CD14-positive monocyte (primary cell): ENCODE measurements at regions not wholly inside any gene's neighbourhood (a gene's known extent, or its start where the extent isn't known, plus 50 kb on each side); places are given as distances from the start of the nearest gene placed in this dataset.

Experiments
- DNase-seq, 3 donors: peaks; one replicate each; pipeline ENCODE4 v3.0.0-alpha.2; 2011 to 2022
- H2AFZ ChIP-seq: 2 replicates; pipeline ENCODE4 v1.6.0; 2012; ENCODE audit warnings: mild to moderate bottlenecking, low read depth, low read length, inconsistent platforms; ENCODE audit not compliant: insufficient read depth, poor library complexity, severe bottlenecking
- H3K27ac ChIP-seq, 2 donors: 1 replicate in 1 of 2; 2 replicates in 1 of 2; pipeline ENCODE4 v1.5.1; 2012 to 2013; ENCODE audit warnings: low read length in 2 of 2, control low read depth in 1 of 2, inconsistent platforms in 1 of 2, low read depth in 1 of 2, mild to moderate bottlenecking in 1 of 2
- H3K27me3 ChIP-seq, 2 donors: one replicate each; pipeline versions ENCODE4 v1.6.0 to v1.6.1; 2011 to 2013; ENCODE audit warnings: low read length in 2 of 2; ENCODE audit not compliant: control insufficient read depth in 2 of 2, insufficient read depth in 2 of 2
- H3K36me3 ChIP-seq, 2 donors: replicated peaks in 1 of 2; 1 replicate in 1 of 2; 2 replicates in 1 of 2; pipeline versions ENCODE4 v1.5.1 to v1.6.1; 2012 to 2013; ENCODE audit warnings: low read length in 2 of 2, control low read depth in 1 of 2, inconsistent platforms in 1 of 2, mild to moderate bottlenecking in 1 of 2; ENCODE audit not compliant: insufficient read depth in 2 of 2, control insufficient read depth in 1 of 2
- H3K4me1 ChIP-seq, 2 donors: 1 replicate in 1 of 2; 2 replicates in 1 of 2; pipeline versions ENCODE4 v1.5.1 to v1.6.1; 2012 to 2013; ENCODE audit warnings: low read length in 2 of 2, control low read depth in 1 of 2, inconsistent platforms in 1 of 2, mild to moderate bottlenecking in 1 of 2, moderate library complexity in 1 of 2; ENCODE audit not compliant: insufficient read depth in 2 of 2, control insufficient read depth in 1 of 2
- H3K4me2 ChIP-seq: replicated peaks from 2 replicates; pipeline ENCODE3; 2012; ENCODE audit warnings: low read length, moderate library complexity, mild to moderate bottlenecking; ENCODE audit not compliant: poor library complexity, severe bottlenecking; ENCODE audit errors: extremely low read depth
- H3K4me3 ChIP-seq, 3 experiments: fragments of 200-600 bp in 1 of 3; sonication (generic) in 1 of 3; replicated peaks in 1 of 3; 1 replicate in 2 of 3; 2 replicates in 1 of 3; pipeline ENCODE4 v1.5.1; 2011 to 2013; ENCODE audit warnings: low read length in 3 of 3, mild to moderate bottlenecking in 3 of 3, control low read depth in 2 of 3, low read depth in 2 of 3, inconsistent platforms in 1 of 3, moderate library complexity in 1 of 3
- H3K79me2 ChIP-seq: 2 replicates; pipeline ENCODE4 v1.6.0; 2012; ENCODE audit warnings: mild to moderate bottlenecking, control low read depth, inconsistent platforms, low read length, moderate library complexity; ENCODE audit not compliant: insufficient read depth
- H3K9ac ChIP-seq: 2 replicates; pipeline ENCODE4 v1.6.0; 2017; ENCODE audit warnings: low read length, mild to moderate bottlenecking; ENCODE audit not compliant: insufficient read depth, poor library complexity, severe bottlenecking
- H3K9me3 ChIP-seq, 2 donors: replicated peaks in 1 of 2; 1 replicate in 1 of 2; 2 replicates in 1 of 2; pipeline versions ENCODE4 v1.5.1 to v1.6.1; 2012 to 2013; ENCODE audit warnings: low read length in 2 of 2, control low read depth in 1 of 2; ENCODE audit not compliant: control insufficient read depth in 1 of 2, insufficient read depth in 1 of 2
- H4K20me1 ChIP-seq: 2 replicates; pipeline ENCODE4 v1.6.0; 2012; ENCODE audit warnings: mild to moderate bottlenecking, low read length, control low read depth, moderate library complexity; ENCODE audit not compliant: insufficient read depth
- H3K27ac Mint-ChIP-seq, 7 donors: one replicate each; pipeline ENCODE4 v1.8.0; 2020; ENCODE audit warnings: mild to moderate bottlenecking in 7 of 7, mixed read lengths in 7 of 7, moderate library complexity in 6 of 7, inconsistent platforms in 2 of 7
- H3K27me3 Mint-ChIP-seq, 3 donors: one replicate each; pipeline ENCODE4 v1.8.0; 2021 to 2022; ENCODE audit warnings: low read depth in 3 of 3, mild to moderate bottlenecking in 3 of 3, mixed read lengths in 3 of 3, moderate library complexity in 3 of 3, inconsistent platforms in 1 of 3
- H3K36me3 Mint-ChIP-seq, 2 donors: one replicate each; pipeline ENCODE4 v1.8.0; 2020; ENCODE audit warnings: mixed read lengths in 2 of 2, inconsistent platforms in 1 of 2, mild to moderate bottlenecking in 1 of 2
- H3K4me1 Mint-ChIP-seq: one replicate; pipeline ENCODE4 v1.8.0; 2020; ENCODE audit warnings: mild to moderate bottlenecking, mixed read lengths
- H3K4me3 Mint-ChIP-seq, 2 donors: one replicate each; pipeline ENCODE4 v1.8.0; 2020; ENCODE audit warnings: mild to moderate bottlenecking in 2 of 2, mixed read lengths in 2 of 2, moderate library complexity in 1 of 2
- H3K9me3 Mint-ChIP-seq, 7 donors: one replicate each; pipeline ENCODE4 v1.8.0; 2020 to 2022; ENCODE audit warnings: mixed read lengths in 7 of 7, mild to moderate bottlenecking in 6 of 7, moderate library complexity in 6 of 7, inconsistent platforms in 2 of 7
- WGBS: methylation state at CpG from one replicate; pipeline ENCODE4 v1.1.5; 2013; ENCODE audit warnings: missing lambda C conversion rate; ENCODE audit not compliant: insufficient coverage; 5-methylcytosine and 5-hydroxymethylcytosine counted together
- intact Hi-C, 2 donors: fragments of 100-400 bp; cut with micrococcal nuclease; formaldehyde crosslinking; loops; one replicate each; pipeline versions ENCODE4 v1.15.0 to v1.15.1; 2023
- TF ChIP-seq, protein P1 (sequence below): fragments of 200-600 bp; IDR thresholded peaks from one replicate; pipeline ENCODE4 v1.8.0; 2022; ENCODE audit warnings: antibody characterized with exemption, mild to moderate bottlenecking

DNA sequence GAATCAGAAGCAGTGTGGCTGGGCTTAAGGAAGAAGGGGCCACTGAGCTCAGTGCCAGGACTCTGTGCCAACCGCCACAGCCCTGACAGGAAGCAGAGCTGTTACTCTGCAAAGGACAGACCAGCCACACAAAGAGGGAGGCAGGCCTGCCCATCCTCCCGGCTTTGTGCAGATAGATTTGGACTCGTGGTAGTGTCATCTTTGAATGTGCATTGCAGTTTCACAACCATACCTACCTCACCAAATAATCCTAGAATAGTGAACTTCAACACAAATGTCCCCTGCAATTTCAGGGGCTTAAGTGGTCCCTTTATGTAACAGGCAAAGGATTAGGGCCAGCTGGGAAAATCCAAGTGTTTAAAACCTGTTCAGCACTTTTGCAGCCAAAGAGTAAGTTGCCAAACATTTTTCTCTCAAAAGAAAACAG lies 55.1 kb upstream of the CLDN10 start:
- H3K36me3 ChIP-seq, result no peaks in the 10 kb centered on the region
- no peaks in the 10 kb centered on the region for H3K79me2 ChIP-seq
- no peak overlapping the region for H3K9ac ChIP-seq
- peaks cover 9 to 10% of the 10 kb centered on the region in 2 donors for H3K9me3 ChIP-seq
- DNase-seq, result no peak
- intact Hi-C loops, result no loop called here
- H3K4me3 Mint-ChIP-seq, result no peak overlapping the region
- no peaks in the 10 kb centered on the region for H4K20me1 ChIP-seq
- no peak overlapping the region for H3K4me3 ChIP-seq
- H3K4me1 Mint-ChIP-seq, result peaks cover 54% of the 10 kb centered on the region
- 17% methylated on average over 1 of the region's 3 CpGs for WGBS
- no peaks in the 10 kb centered on the region for H3K27me3 Mint-ChIP-seq
- H3K9me3 Mint-ChIP-seq, result peaks cover 9 to 31% (median 22%) of the 10 kb centered on the region in 7 donors
- TF ChIP-seq, protein P1, sequence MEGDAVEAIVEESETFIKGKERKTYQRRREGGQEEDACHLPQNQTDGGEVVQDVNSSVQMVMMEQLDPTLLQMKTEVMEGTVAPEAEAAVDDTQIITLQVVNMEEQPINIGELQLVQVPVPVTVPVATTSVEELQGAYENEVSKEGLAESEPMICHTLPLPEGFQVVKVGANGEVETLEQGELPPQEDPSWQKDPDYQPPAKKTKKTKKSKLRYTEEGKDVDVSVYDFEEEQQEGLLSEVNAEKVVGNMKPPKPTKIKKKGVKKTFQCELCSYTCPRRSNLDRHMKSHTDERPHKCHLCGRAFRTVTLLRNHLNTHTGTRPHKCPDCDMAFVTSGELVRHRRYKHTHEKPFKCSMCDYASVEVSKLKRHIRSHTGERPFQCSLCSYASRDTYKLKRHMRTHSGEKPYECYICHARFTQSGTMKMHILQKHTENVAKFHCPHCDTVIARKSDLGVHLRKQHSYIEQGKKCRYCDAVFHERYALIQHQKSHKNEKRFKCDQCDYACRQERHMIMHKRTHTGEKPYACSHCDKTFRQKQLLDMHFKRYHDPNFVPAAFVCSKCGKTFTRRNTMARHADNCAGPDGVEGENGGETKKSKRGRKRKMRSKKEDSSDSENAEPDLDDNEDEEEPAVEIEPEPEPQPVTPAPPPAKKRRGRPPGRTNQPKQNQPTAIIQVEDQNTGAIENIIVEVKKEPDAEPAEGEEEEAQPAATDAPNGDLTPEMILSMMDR, result no peak
- H3K27ac ChIP-seq, result no peak overlapping the region
- H3K4me1 ChIP-seq, result peaks cover 24 to 37% of the 10 kb centered on the region in 2 donors
- no peaks in the 10 kb centered on the region for H3K27me3 ChIP-seq
- H3K27ac Mint-ChIP-seq, result no peak overlapping the region
- H3K36me3 Mint-ChIP-seq, result peaks cover 10 to 11% of the 10 kb centered on the region in 2 donors
- no peak overlapping the region for H3K4me2 ChIP-seq
- no peak overlapping the region for H2AFZ ChIP-seq

DNA sequence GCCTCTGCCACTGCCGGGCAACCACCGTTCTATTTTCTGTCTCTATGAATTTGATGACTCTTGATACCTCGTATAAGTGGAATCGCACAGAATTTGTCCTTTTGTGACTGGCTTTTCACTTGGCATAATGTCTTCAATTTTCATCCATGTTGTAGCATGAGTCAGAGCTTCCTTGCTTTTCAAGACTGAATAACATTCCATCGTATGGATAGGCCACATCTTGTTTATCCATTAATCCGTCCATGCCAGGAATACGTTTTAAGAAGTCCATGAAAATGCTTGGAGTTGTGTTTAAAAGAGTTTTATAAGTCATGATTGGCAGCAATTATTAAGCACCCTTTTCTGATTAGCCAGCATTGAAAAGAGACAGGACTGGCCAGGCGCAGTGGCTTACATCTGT lies 53.6 kb upstream of the CLDN10 start:
- peaks cover 9 to 10% of the 10 kb centered on the region in 2 donors for H3K9me3 ChIP-seq
- no peak overlapping the region for H3K9ac ChIP-seq
- H3K4me3 ChIP-seq, result no peak overlapping the region
- H3K9me3 Mint-ChIP-seq, result peaks cover 9 to 29% (median 22%) of the 10 kb centered on the region in 7 donors
- peaks cover 10 to 11% of the 10 kb centered on the region in 2 donors for H3K36me3 Mint-ChIP-seq
- no peak overlapping the region for H3K4me3 Mint-ChIP-seq
- H3K4me1 ChIP-seq, result peaks cover 17 to 25% of the 10 kb centered on the region in 2 donors
- H3K4me1 Mint-ChIP-seq, result peaks cover 45% of the 10 kb centered on the region
- H3K4me2 ChIP-seq, result no peak overlapping the region
- H3K79me2 ChIP-seq, result no peaks in the 10 kb centered on the region
- intact Hi-C loops, result no loop called here
- no peaks in the 10 kb centered on the region for H4K20me1 ChIP-seq
- DNase-seq, result no peak
- H3K27me3 ChIP-seq, result no peaks in the 10 kb centered on the region
- WGBS, result 39% methylated on average over 5 of the region's 8 CpGs
- H3K27ac Mint-ChIP-seq, result no peak overlapping the region
- no peaks in the 10 kb centered on the region for H3K36me3 ChIP-seq
- H3K27me3 Mint-ChIP-seq, result no peaks in the 10 kb centered on the region
- TF ChIP-seq, protein P1, result no peak
- peak overlapping the region; percentile 24 for H2AFZ ChIP-seq
- H3K27ac ChIP-seq, result no peak overlapping the region
